Endothelial cell of umbilical vein (primary cell): ENCODE measurements at regions not wholly inside any gene's neighbourhood (a gene's known extent, or its start where the extent isn't known, plus 50 kb on each side); places are given as distances from the start of the nearest gene placed in this dataset.

ENCODE experiments used
- BruUV-seq: library from RNA; stranded (reverse); fragments of 400-500 nt; replicated peaks from 2 replicates; lab custom pipeline; 2021; lab: Mats Ljungman, UMichigan
- CTCF ChIA-PET: fragments of 300-600, 350-600 bp; sonication (Branson Sonifier 250); formaldehyde crosslinking; loops from one replicate; lab custom pipeline; 2021; ENCODE audit warnings: antibody characterized with exemption, inconsistent platforms; lab: Charles Lee
- POLR2A ChIA-PET: fragments of 300-600, 350-600 bp; sonication (Branson Sonifier 250); formaldehyde crosslinking; loops from one replicate; lab custom pipeline; 2021; ENCODE audit warnings: antibody characterized with exemption, inconsistent platforms; lab: Charles Lee
- DNase-seq: peaks from one replicate; pipeline ENCODE4 v3.0.0-alpha.2; 2011; ENCODE audit warnings: low read depth, low spot score
- FAIRE-seq: peaks from 2 replicates; lab custom pipeline; 2011; peaks lifted over from hg19 to GRCh38; lab: Jason Lieb, UNC
- H2AFZ ChIP-seq: 2 replicates; pipeline ENCODE4 v1.6.0; 2012; ENCODE audit warnings: low read depth, low read length, control low read depth, inconsistent platforms
- H3K27ac ChIP-seq: 2 replicates; pipeline ENCODE4 v1.5.1; 2011; ENCODE audit warnings: low read depth, mild to moderate bottlenecking, control low read depth, low read length, moderate library complexity; ENCODE audit not compliant: insufficient read depth
- H3K27me3 ChIP-seq, 2 experiments: 2 replicates each; pipeline versions ENCODE4 v1.6.0 to v1.6.1; 2011; ENCODE audit warnings: low read length in 2 of 2, mixed read lengths in 1 of 2; ENCODE audit not compliant: control insufficient read depth in 2 of 2, insufficient read depth in 2 of 2
- H3K36me3 ChIP-seq, 2 experiments: 2 replicates in 1 of 2; 3 replicates in 1 of 2; pipeline ENCODE4 v1.5.1; 2011; ENCODE audit warnings: low read length in 2 of 2, mild to moderate bottlenecking in 1 of 2, moderate library complexity in 1 of 2; ENCODE audit not compliant: control insufficient read depth in 2 of 2, insufficient read depth in 2 of 2; ENCODE audit errors: extremely low read depth in 1 of 2
- H3K4me1 ChIP-seq: 3 replicates; pipeline ENCODE4 v1.5.1; 2011; ENCODE audit warnings: mild to moderate bottlenecking, low read length; ENCODE audit not compliant: control insufficient read depth, insufficient read depth; ENCODE audit errors: extremely low read depth
- H3K4me2 ChIP-seq: 2 replicates; pipeline ENCODE4 v1.6.1; 2011; ENCODE audit warnings: low read length, control low read depth, mixed read lengths; ENCODE audit not compliant: insufficient read depth
- H3K4me3 ChIP-seq, 3 experiments: fragments of 200-600 bp in 1 of 3; sonication (generic), shearing (Covaris generic) in 1 of 3; replicated peaks in 1 of 3; 2 replicates each; pipeline ENCODE4 v1.5.1; 2011 to 2016; ENCODE audit warnings: control low read depth in 3 of 3, low read length in 3 of 3, mild to moderate bottlenecking in 2 of 3, inconsistent platforms in 1 of 3, low read depth in 1 of 3, moderate library complexity in 1 of 3; ENCODE audit not compliant: insufficient read depth in 1 of 3
- H3K79me2 ChIP-seq: 2 replicates; pipeline ENCODE4 v1.6.0; 2012; ENCODE audit warnings: low read length, inconsistent platforms; ENCODE audit not compliant: control insufficient read depth, insufficient read depth
- H3K9ac ChIP-seq: replicated peaks from 2 replicates; pipeline ENCODE3; 2011; ENCODE audit warnings: low read length, control low read depth; ENCODE audit not compliant: insufficient read depth; ENCODE audit errors: extremely low read depth
- H3K9me1 ChIP-seq: replicated peaks from 3 replicates; pipeline ENCODE4 v1.6.0; 2011; ENCODE audit warnings: mild to moderate bottlenecking, low read length; ENCODE audit not compliant: control insufficient read depth, insufficient read depth; ENCODE audit errors: extremely low read depth
- H3K9me3 ChIP-seq: replicated peaks from 2 replicates; pipeline ENCODE4 v1.5.1; 2012; ENCODE audit warnings: low read length, inconsistent platforms; ENCODE audit not compliant: control insufficient read depth, insufficient read depth
- H4K20me1 ChIP-seq: replicated peaks from 2 replicates; pipeline ENCODE3; 2011; ENCODE audit warnings: mild to moderate bottlenecking, low read length; ENCODE audit not compliant: control insufficient read depth, insufficient read depth; ENCODE audit errors: extremely low read depth
- EZH2 ChIP-seq: IDR thresholded peaks from 2 replicates; pipeline ENCODE4 v1.6.1; 2012; ENCODE audit warnings: borderline replicate concordance, low read depth, mild to moderate bottlenecking, moderate library complexity, low read length, inconsistent platforms; ENCODE audit not compliant: severe bottlenecking
- FOS ChIP-seq: IDR thresholded peaks from 2 replicates; pipeline ENCODE4 v1.6.1; 2011; ENCODE audit warnings: mild to moderate bottlenecking, low read length, moderate library complexity, borderline replicate concordance; ENCODE audit not compliant: insufficient read depth
- GATA2 ChIP-seq: IDR thresholded peaks from 2 replicates; pipeline ENCODE4 v1.7.0; 2011; ENCODE audit warnings: low read depth, mild to moderate bottlenecking, moderate library complexity, mixed read lengths, low read length; ENCODE audit not compliant: insufficient read length, insufficient read depth
- JUN ChIP-seq: IDR thresholded peaks from 2 replicates; pipeline ENCODE4 v1.6.1; 2011; ENCODE audit warnings: borderline replicate concordance, low read depth; ENCODE audit not compliant: insufficient read length, insufficient read depth
- MYC ChIP-seq: IDR thresholded peaks from one replicate; pipeline ENCODE4 v1.6.1; 2011; ENCODE audit warnings: mild to moderate bottlenecking, low read depth, low read length
- POLR2A ChIP-seq: IDR thresholded peaks from 2 replicates; pipeline ENCODE4 v1.6.1; 2012; ENCODE audit warnings: low read depth, mild to moderate bottlenecking, control low read depth, low read length
- POLR2AphosphoS5 ChIP-seq: IDR thresholded peaks from 2 replicates; pipeline ENCODE4 v1.6.1; 2012; ENCODE audit warnings: low read depth, mild to moderate bottlenecking, control low read depth, low read length, moderate library complexity; ENCODE audit not compliant: insufficient read depth
- dilution Hi-C: fragments of 300-500 bp; cut with MboI; formaldehyde crosslinking; loops from one replicate; pipeline ENCODE4 v1.15.0; 2019; ENCODE audit warnings: low sequenced_read_pairs; ENCODE audit not compliant: extremely low pct_ligation_motif_present
- intact Hi-C: fragments of 100-400 bp; cut with micrococcal nuclease; formaldehyde crosslinking; loops from one replicate; pipeline ENCODE4 v1.10.0; 2022
- TF ChIP-seq, protein P1 (sequence below), 2 donors: IDR thresholded peaks; 1 replicate in 1 of 2; 2 replicates in 1 of 2; pipeline ENCODE4 v1.5.1; 2011; ENCODE audit warnings: low read length in 2 of 2, mild to moderate bottlenecking in 2 of 2, moderate library complexity in 2 of 2, control low read depth in 1 of 2, inconsistent platforms in 1 of 2, low read depth in 1 of 2; ENCODE audit not compliant: insufficient read depth in 1 of 2; ENCODE audit errors: extremely low read depth in 1 of 2
- TF ChIP-seq, protein P2 (sequence below): IDR thresholded peaks from 2 replicates; pipeline ENCODE4 v1.6.1; 2011; ENCODE audit not compliant: insufficient read depth, insufficient read length

DNA sequence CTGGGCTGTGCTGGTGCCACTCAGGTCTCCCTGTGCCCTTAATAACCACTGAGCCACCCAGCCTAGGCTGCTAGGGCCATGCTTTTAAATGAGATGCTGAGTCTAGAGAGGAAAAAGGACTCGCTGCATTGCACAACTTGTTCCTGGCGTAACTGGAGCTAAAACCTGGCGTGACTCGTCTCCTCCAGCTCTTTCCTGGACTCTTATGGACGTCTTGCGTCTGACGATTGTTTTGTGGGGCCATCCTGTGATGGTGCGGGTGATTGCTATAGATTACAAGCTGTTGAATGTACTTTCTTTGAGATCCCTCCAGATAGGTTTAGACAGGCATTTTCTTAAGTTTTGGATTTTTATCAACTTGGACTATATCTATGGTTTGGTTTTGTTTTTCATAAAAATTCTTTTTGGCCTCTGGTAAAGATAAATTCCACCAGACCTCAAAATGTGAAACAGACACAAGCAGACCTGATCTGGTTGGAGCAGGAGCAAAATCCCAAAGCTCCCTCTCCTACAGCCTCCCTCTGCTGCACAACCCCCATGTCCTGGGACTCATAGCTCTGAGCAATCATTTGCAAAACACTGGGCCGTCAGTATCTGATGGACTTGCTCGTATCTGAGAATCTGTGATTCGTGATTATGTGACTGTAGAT, 230.3 kb downstream of the ARHGAP12 start:
- Histone ChIP-seq H3K9me1 (no peaks in the 10 kb centered on the region), H3K4me2 (peak overlapping the region; percentile 85), H3K36me3 (no peaks in the 10 kb centered on the region), H3K4me3 (peak overlapping the region in 1 of 3 experiments; percentile 0), H3K4me1 (peaks cover 57% of the 10 kb centered on the region), H4K20me1 (no peaks in the 10 kb centered on the region), H3K27ac (peak overlapping the region; percentile 90), H2AFZ (no peak overlapping the region), H3K27me3 (no peaks in the 10 kb centered on the region), H3K9me3 (no peaks in the 10 kb centered on the region), H3K9ac (peak overlapping the region; percentile 76), H3K79me2 (no peaks in the 10 kb centered on the region)
- TF ChIP-seq, protein P1, sequence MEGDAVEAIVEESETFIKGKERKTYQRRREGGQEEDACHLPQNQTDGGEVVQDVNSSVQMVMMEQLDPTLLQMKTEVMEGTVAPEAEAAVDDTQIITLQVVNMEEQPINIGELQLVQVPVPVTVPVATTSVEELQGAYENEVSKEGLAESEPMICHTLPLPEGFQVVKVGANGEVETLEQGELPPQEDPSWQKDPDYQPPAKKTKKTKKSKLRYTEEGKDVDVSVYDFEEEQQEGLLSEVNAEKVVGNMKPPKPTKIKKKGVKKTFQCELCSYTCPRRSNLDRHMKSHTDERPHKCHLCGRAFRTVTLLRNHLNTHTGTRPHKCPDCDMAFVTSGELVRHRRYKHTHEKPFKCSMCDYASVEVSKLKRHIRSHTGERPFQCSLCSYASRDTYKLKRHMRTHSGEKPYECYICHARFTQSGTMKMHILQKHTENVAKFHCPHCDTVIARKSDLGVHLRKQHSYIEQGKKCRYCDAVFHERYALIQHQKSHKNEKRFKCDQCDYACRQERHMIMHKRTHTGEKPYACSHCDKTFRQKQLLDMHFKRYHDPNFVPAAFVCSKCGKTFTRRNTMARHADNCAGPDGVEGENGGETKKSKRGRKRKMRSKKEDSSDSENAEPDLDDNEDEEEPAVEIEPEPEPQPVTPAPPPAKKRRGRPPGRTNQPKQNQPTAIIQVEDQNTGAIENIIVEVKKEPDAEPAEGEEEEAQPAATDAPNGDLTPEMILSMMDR (IDR thresholded peaks at IDR 0.05; ENCODE audit: extremely low read depth in 1 of 2, insufficient read depth in 1 of 2, low read depth in 1 of 2, low read length in 2 of 2): no peak
- TF ChIP-seq EZH2 (no peak), GATA2 (no peak), JUN (no peak), POLR2AphosphoS5 (no peak), FOS (no peak), POLR2A (no peak), MYC (no peak)
- TF ChIP-seq, protein P2, sequence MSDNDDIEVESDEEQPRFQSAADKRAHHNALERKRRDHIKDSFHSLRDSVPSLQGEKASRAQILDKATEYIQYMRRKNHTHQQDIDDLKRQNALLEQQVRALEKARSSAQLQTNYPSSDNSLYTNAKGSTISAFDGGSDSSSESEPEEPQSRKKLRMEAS: no peak
- TSS peak; percentile 81 for BruUV-seq
- dilution Hi-C loops (no loop called here), intact Hi-C loops (loop anchor here (5.0 kb wide), 1 partner anchor 206 kb away; no protein-coding TSS in a partner anchor)
- FAIRE-seq (no peak), DNase-seq (no peak)
- POLR2A ChIA-PET: interaction anchor here (1.0 to 2.0 kb wide), 5 partner anchors 8 to 913 kb away, joined by 3 to 10 read pairs (median 6); partner anchors contain the start of gene ZNF438
- CTCF ChIA-PET: interaction anchor here (0.9 to 2.5 kb wide), 12 partner anchors 9 to 1058 kb away, joined by 3 to 16 read pairs (median 4); no protein-coding TSS in a partner anchor
